GM12891 (cell line): ENCODE measurements at regions not wholly inside any gene's neighbourhood (a gene's known extent, or its start where the extent isn't known, plus 50 kb on each side); places are given as distances from the start of the nearest gene placed in this dataset.
A peak's percentile ranks its signal among the peaks of the same experiment; 100 is the strongest.

Experiments used
- DNase-seq: peaks from one replicate; pipeline ENCODE4 v3.0.0; 2011; ENCODE audit warnings: low spot score; ENCODE audit not compliant: insufficient read length
- FAIRE-seq: peaks from 2 replicates; lab custom pipeline; 2011; peaks lifted over from hg19 to GRCh38; lab: Jason Lieb, UNC
- PAX5 ChIP-seq: IDR thresholded peaks from 2 replicates; pipeline ENCODE4 v1.6.1; 2011; ENCODE audit warnings: low read length, moderate library complexity, mild to moderate bottlenecking; ENCODE audit not compliant: insufficient read depth, severe bottlenecking
- POLR2A ChIP-seq: IDR thresholded peaks from 2 replicates; pipeline ENCODE4 v1.6.1; 2011; ENCODE audit warnings: low read depth, low read length, control low read depth
- POLR2AphosphoS5 ChIP-seq: IDR thresholded peaks from 2 replicates; pipeline ENCODE4 v1.6.1; 2011; ENCODE audit warnings: low read depth, low read length, control low read depth
- POU2F2 ChIP-seq: IDR thresholded peaks from 2 replicates; pipeline ENCODE4 v1.6.1; 2011; ENCODE audit warnings: low read depth, mild to moderate bottlenecking, control low read depth, low read length, moderate library complexity
- SPI1 ChIP-seq: IDR thresholded peaks from 2 replicates; pipeline ENCODE4 v1.6.1; 2011; ENCODE audit warnings: low read depth, low read length, control low read depth
- TAF1 ChIP-seq: IDR thresholded peaks from 2 replicates; pipeline ENCODE4 v1.6.1; 2011; ENCODE audit warnings: low read depth, low read length, control low read depth

DNA sequence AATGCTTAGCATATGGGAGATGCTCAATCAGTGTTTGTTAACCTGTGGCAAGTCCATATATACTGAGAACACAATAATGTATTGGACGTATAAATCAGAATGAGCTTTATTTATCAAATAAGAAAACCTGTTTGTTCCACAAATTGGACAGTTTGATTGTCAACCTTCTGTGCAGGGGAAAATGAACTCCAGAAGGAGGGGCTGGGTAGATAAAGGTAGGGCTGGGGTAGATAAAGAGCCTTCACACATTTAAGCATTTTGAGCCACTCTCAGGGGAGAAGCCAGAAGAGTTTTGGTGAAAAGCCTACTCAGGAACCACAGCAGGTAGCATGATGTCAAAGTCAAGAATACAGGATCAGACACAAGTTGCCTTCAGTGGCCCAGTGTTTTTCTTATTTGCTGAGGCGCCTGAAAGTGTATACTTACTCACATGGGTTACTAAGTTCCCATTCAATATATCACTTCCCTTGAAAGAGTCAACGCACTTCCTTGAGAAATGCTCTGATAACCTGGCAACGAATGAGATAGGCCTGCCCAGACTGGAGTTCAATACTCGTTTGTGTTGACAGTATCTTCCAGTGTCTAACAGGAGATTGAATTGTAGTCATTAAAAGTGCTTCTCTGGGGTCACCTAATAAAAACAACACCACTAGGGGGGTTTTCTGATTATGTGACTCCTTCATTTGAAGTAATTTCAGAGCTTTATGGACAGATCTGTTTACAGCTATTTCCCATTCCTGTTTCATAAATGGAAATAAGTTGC, 263.9 kb upstream of the CITED2 start:
- TF ChIP-seq PAX5 (no peak), POLR2A (no peak), POU2F2 (no peak), POLR2AphosphoS5 (no peak), TAF1 (no peak), SPI1 (no peak)
- FAIRE-seq (peak; percentile 45), DNase-seq (no peak)

DNA sequence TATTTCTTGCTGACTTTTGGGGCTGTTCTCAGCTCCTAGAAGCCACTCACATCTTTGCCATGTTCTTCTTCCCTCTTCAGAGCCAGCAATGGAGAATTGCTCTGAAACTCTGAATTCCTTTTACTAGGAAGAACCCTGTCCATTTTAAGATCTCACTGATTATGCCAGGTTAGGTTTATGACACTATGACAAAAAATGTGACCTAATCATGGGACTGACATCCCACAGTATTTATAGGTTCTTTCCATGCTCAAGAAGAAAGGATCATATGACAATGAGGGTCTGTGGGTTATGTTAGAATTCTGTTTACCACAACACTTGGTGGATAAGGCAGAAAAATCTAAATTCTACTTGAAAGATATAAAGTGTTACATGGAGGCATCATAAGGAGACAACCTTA, 263.3 kb upstream of the CITED2 start:
- no peak for DNase-seq
- peak; percentile 26 for FAIRE-seq
- TF ChIP-seq POLR2AphosphoS5 (no peak), TAF1 (no peak), PAX5 (no peak), POLR2A (no peak), SPI1 (no peak), POU2F2 (no peak)

DNA sequence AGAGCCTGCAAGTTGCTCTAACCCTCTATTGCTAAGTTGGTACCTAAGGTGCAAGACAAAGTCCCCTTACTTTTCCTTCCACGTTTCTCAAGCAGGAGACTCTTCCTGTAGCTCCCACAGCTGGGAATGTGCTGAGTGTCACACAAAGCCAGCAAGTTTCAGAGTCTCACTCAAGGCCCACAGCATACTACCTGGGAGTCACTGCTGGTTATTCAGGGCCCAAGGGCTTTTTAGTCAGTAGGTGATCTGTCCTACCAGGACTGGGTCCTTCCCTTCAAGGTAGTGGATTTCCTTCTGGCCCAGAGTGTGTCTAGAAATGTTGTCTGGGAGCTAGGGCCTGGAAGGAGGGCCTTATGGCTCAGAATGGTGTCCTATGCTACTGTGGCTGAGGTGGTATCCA, 261.9 kb upstream of the CITED2 start:
- no peak for TF ChIP-seq POLR2A
- no peak for TF ChIP-seq POLR2AphosphoS5
- TF ChIP-seq SPI1, result no peak
- TF ChIP-seq TAF1, result no peak
- no peak for TF ChIP-seq POU2F2
- TF ChIP-seq PAX5, result no peak
- DNase-seq (no peak), FAIRE-seq (no peak)

DNA sequence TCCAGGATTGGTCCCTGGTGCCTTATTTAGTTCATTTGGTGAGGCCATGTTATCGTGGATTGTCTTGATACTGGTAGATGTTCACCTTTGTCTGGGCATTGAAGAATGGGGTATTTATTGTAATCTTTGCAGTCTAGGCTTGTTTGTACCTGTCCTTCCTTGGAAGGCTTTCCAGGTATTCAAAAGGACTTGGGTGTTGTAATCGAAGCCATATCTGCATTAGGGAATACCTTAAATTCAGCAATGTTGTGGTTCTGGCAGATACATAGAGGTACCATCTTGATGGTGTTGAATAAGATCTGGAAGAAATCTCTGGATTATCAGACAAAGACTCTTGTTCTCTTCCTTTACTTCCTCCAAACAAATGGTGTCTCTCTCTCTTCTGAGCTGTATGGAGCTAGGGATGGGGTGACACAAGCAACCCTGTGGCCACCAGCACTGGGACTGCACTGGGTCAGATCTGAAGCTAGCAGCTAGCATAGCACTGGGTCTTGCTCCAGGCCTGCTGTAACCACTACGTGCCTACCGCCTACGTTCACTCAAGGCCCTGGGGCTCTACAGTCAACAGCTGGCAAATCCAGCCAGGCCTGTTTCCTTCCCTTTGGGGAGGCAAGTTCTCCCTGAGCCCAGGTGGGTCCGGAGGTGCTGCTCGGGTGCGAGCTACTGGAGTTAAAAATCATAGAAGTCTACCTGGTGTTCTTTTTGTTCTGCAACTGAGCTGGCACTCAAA, 261.1 kb upstream of the CITED2 start:
- FAIRE-seq, result no peak
- no peak for TF ChIP-seq POLR2A
- TF ChIP-seq PAX5, result no peak
- TF ChIP-seq SPI1, result no peak
- TF ChIP-seq POLR2AphosphoS5, result no peak
- TF ChIP-seq POU2F2, result no peak
- no peak for TF ChIP-seq TAF1

DNA sequence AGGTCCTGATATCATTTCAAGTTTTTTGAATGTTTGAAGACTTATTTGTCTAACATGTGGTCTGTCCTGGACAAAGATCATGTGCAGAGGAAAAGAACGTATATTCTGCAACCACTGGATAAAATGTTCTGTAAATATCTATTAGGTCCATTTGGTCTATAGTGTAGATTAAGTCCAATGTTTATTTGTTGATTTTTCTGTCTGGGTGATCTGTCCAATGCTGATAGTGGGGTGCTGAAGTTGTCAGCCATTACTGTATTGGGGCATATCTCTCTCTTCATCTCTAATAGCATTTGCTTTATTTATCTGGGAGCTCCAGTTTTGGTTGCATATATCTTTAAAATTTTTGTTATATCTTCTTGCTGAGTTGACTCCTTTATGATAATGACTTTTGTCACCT, 258.4 kb upstream of the CITED2 start:
- TF ChIP-seq SPI1 (no peak), PAX5 (no peak), TAF1 (no peak), POU2F2 (no peak), POLR2A (no peak), POLR2AphosphoS5 (no peak)
- FAIRE-seq (no peak), DNase-seq (no peak)

More for the DNA sequence above, 261.1 kb upstream of the CITED2 start:
- DNase-seq, result no peak

DNA sequence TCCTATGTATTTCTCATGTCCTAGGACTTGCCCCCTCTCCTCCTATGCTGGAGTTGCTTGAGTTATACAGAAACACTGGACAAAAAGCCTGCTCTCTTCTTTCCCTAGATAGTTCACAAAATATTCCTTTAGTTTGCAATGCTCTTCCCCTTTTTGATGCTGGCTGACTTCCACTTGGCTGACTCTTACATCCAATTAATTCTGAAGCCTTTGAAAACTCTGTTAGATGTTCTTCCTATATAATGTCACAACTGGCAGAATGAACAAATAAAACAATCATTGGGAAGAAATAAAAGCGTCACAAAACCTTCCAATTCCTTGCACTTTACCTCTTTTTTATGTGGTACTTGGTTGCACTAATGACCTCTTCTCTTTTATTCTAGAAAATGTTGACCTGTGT, 253.8 kb upstream of the CITED2 start:
- TF ChIP-seq POLR2AphosphoS5 (no peak), SPI1 (no peak), PAX5 (no peak), POU2F2 (no peak)
- FAIRE-seq (no peak), DNase-seq (no peak)

DNA sequence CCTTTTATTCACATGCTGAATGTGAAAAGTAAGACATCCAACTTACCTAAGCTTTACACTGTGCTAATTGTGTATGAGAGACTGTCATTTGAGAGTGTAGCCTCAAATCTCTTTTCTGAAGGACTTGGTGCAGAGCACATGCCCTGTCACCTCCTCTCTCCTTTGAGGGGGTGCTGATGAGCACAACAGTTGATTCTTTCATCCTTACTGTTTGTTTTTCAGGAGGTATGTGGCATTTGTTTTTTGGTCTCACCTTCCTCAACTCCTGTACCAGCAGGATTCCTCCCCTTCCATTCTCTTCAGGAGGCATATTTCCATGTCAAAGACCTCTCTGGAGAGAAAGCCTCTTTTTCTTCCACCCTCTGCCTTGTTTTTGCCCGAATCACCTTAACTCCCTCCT, 252.6 kb upstream of the CITED2 start:
- FAIRE-seq, result no peak
- TF ChIP-seq TAF1 (no peak), POU2F2 (no peak), PAX5 (no peak), SPI1 (no peak), POLR2A (no peak), POLR2AphosphoS5 (no peak)
- DNase-seq, result no peak

DNA sequence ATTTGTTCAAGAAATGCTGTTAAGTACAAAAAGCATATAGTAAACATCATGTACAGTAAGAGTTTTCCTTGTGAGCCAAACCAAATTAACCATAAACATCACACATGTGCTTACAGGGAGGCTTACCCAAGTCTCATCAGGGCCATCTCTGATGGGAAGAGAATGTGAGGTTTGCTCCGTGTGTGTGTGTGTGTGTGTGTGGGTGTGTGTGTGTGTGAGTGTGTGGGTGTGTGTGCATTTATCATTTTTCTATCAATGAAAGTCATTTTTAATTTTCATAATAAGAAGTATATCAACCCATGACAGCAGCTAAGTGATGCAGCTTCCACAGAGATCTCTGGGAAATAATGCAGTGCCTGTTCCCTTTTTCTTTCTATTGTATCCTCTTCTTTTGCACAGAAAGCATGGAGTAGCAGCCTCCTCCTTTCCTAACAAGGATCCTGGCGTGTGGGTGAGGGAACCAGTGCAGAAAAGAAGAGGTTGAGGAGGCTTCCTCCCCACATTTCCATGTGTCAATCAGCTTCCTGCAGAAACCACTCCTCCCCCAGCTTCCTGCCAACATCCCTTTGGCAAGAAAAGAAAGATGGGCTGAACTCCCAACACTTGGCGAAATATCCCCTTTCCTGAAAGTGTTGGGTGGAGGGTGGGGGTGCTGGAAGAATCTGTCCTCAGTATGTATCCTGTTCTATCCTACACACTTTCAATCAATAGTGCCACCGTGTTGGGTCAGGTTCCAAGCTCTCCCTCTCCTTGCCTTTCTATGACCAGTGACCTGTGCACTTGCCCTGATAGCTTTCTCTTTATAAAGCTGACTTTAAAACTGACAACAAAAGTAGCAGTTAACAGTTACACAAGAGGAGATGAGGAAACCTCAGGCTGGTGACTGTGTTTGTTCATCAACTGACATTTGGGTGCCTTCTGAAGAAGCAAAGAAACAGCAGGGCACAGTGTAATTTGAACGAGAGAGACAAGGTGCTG, 251.8 kb upstream of the CITED2 start:
- TF ChIP-seq SPI1, result no peak
- TF ChIP-seq POU2F2, result no peak
- TF ChIP-seq PAX5, result no peak
- no peak for TF ChIP-seq TAF1
- no peak for TF ChIP-seq POLR2AphosphoS5
- TF ChIP-seq POLR2A, result no peak
- no peak for DNase-seq
- no peak for FAIRE-seq
